ENCODE measurements at regions not wholly inside any gene's neighbourhood (a gene's known extent, or its start where the extent isn't known, plus 50 kb on each side); places are given as distances from the start of the nearest gene placed in this dataset.

DNA sequence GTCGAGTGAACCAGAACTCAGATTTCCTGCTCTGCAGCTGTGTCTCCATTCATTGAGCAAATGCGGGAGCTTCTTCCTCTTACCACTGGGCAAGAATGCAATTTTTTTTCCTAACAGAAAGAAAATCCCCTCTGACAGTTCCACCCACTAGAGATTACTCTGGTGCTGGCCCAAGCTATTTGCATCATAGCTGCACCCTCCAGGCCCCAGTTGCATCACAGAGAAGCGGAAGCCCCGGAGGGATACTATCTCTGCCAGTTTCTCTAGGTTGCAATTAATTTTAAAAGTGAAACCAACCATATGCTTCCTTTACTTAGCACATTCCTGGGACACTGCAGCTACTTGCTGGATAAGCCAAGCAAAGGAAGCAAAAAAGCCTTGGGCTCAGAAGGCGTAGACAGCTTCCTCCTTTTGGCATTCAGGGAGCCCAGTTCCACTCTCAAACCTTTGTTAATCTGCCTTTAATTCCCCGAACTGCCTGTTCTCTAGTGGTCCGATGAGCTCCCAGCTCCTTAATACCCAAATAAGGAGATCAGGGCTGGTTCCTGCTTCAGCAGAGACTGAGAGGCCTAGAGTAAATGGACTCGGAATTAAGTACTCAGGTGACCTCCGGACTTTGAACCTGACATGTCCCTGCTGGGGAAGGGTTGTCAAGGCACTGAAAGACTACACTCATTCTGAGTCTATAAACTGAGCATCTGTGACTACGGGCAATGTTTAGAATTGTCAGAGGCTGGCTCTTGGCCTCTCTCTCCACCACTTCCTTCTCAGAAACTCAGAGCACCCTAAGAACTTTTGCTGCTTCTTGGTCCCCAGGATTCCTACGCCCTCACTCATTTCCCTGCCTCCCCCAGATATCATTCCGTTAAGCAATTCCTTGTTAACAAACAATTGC lies 72.5 kb upstream of the TNFSF18 start:
- no peak for TF ChIP-seq ZNF202 (tag by site-specific recombination; IDR thresholded peaks at IDR 0.05; ENCODE audit: borderline replicate concordance)
- no peak for TF ChIP-seq PRDM1 (tag by site-specific recombination; IDR thresholded peaks at IDR 0.05)
- TF ChIP-seq, protein P1, sequence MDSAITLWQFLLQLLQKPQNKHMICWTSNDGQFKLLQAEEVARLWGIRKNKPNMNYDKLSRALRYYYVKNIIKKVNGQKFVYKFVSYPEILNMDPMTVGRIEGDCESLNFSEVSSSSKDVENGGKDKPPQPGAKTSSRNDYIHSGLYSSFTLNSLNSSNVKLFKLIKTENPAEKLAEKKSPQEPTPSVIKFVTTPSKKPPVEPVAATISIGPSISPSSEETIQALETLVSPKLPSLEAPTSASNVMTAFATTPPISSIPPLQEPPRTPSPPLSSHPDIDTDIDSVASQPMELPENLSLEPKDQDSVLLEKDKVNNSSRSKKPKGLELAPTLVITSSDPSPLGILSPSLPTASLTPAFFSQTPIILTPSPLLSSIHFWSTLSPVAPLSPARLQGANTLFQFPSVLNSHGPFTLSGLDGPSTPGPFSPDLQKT (IDR thresholded peaks at IDR 0.05; ENCODE audit: borderline replicate concordance, low read depth, low read length) = no peak
- TF ChIP-seq ZNF19 (tag by site-specific recombination; IDR thresholded peaks at IDR 0.05; ENCODE audit: low read depth) = no peak
- TF ChIP-seq OVOL3 (tag by site-specific recombination; IDR thresholded peaks at IDR 0.05) = no peak
- TF ChIP-seq ZEB2 (tag by site-specific recombination; IDR thresholded peaks at IDR 0.05) = no peak
- no peak for TF ChIP-seq ZBTB8A (tag by site-specific recombination; IDR thresholded peaks at IDR 0.05)
- TF ChIP-seq ZNF132 (tag by site-specific recombination; IDR thresholded peaks at IDR 0.05; ENCODE audit: borderline replicate concordance) = no peak
- TF ChIP-seq ZNF146 (tag by site-specific recombination; IDR thresholded peaks at IDR 0.05) = no peak
- TF ChIP-seq ZNF292 (tag by site-specific recombination; IDR thresholded peaks at IDR 0.05; ENCODE audit: borderline replicate concordance, low read depth) = no peak
- TF ChIP-seq ZNF138 (tag by site-specific recombination; IDR thresholded peaks at IDR 0.05; ENCODE audit: borderline replicate concordance) = no peak
- TF ChIP-seq, protein P2, sequence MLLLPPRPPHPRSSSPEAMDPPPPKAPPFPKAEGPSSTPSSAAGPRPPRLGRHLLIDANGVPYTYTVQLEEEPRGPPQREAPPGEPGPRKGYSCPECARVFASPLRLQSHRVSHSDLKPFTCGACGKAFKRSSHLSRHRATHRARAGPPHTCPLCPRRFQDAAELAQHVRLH (tag by site-specific recombination; IDR thresholded peaks at IDR 0.05) = no peak
- TF ChIP-seq ZNF121 (tag by site-specific recombination; IDR thresholded peaks at IDR 0.05) = no peak
- no peak for TF ChIP-seq ZNF114 (tag by site-specific recombination; IDR thresholded peaks at IDR 0.05)
- TF ChIP-seq ZSCAN18 (tag by site-specific recombination; IDR thresholded peaks at IDR 0.05) = no peak
- no peak for TF ChIP-seq REPIN1 (tag by site-specific recombination; IDR thresholded peaks at IDR 0.05; ENCODE audit: low read depth)
- no peak for TF ChIP-seq KLF1 (tag by site-specific recombination; IDR thresholded peaks at IDR 0.05)
- no peak for TF ChIP-seq ZNF623 (tag by site-specific recombination; IDR thresholded peaks at IDR 0.05)
- TF ChIP-seq, protein P3, sequence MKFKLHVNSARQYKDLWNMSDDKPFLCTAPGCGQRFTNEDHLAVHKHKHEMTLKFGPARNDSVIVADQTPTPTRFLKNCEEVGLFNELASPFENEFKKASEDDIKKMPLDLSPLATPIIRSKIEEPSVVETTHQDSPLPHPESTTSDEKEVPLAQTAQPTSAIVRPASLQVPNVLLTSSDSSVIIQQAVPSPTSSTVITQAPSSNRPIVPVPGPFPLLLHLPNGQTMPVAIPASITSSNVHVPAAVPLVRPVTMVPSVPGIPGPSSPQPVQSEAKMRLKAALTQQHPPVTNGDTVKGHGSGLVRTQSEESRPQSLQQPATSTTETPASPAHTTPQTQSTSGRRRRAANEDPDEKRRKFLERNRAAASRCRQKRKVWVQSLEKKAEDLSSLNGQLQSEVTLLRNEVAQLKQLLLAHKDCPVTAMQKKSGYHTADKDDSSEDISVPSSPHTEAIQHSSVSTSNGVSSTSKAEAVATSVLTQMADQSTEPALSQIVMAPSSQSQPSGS (tag by site-specific recombination; IDR thresholded peaks at IDR 0.05; ENCODE audit: low read depth) = no peak
- no peak for TF ChIP-seq ZSCAN16 (tag by site-specific recombination; IDR thresholded peaks at IDR 0.05)
- H3K4me1 ChIP-seq (ENCODE audit: control insufficient read depth, insufficient read depth, low read length) = no peaks in the 10 kb centered on the region
- ChIA-PET POLR2A (no interaction called here), CTCF (no interaction called here)
- H3K9me3 ChIP-seq (ENCODE audit: control insufficient read depth, insufficient read depth, low read depth, low read length) = no peaks in the 10 kb centered on the region
- no peak overlapping the region for H3K4me3 ChIP-seq (ENCODE audit: low read depth, low read length)
- H3K36me3 ChIP-seq (ENCODE audit: control insufficient read depth in 2 of 2, insufficient read depth in 1 of 2, low read length in 2 of 2) = no peaks in the 10 kb centered on the region
- H3K27ac ChIP-seq (ENCODE audit: extremely low read depth, low read depth, low read length) = no peak overlapping the region

- no peaks in the 10 kb centered on the region for H3K36me3 ChIP-seq (ENCODE audit: control insufficient read depth in 2 of 2, insufficient read depth in 1 of 2, low read length in 2 of 2)
- no peak overlapping the region for H3K4me3 ChIP-seq (ENCODE audit: low read depth, low read length)
- H3K27ac ChIP-seq (ENCODE audit: extremely low read depth, low read depth, low read length) = no peak overlapping the region
- ChIA-PET CTCF (interaction anchor here (0.8 kb wide), 1 partner anchor 8 kb away, joined by 3 read pairs; no protein-coding TSS in a partner anchor), POLR2A (no interaction called here)
- H3K9me3 ChIP-seq (ENCODE audit: control insufficient read depth, insufficient read depth, low read depth, low read length) = no peaks in the 10 kb centered on the region
- no peaks in the 10 kb centered on the region for H3K4me1 ChIP-seq (ENCODE audit: control insufficient read depth, insufficient read depth, low read length)
- TF ChIP-seq ZNF133 (tag by site-specific recombination; IDR thresholded peaks at IDR 0.05) (no peak), FEZF1 (tag by site-specific recombination; IDR thresholded peaks at IDR 0.05) (peak; percentile 69), ZNF639 (tag by site-specific recombination; IDR thresholded peaks at IDR 0.05) (no peak), ZNF426 (tag by site-specific recombination; IDR thresholded peaks at IDR 0.05) (no peak), ZNF560 (tag by site-specific recombination; IDR thresholded peaks at IDR 0.05; ENCODE audit: borderline replicate concordance) (no peak), SP7 (tag by site-specific recombination; IDR thresholded peaks at IDR 0.05) (peak; percentile 77)
- TF ChIP-seq, protein P4, sequence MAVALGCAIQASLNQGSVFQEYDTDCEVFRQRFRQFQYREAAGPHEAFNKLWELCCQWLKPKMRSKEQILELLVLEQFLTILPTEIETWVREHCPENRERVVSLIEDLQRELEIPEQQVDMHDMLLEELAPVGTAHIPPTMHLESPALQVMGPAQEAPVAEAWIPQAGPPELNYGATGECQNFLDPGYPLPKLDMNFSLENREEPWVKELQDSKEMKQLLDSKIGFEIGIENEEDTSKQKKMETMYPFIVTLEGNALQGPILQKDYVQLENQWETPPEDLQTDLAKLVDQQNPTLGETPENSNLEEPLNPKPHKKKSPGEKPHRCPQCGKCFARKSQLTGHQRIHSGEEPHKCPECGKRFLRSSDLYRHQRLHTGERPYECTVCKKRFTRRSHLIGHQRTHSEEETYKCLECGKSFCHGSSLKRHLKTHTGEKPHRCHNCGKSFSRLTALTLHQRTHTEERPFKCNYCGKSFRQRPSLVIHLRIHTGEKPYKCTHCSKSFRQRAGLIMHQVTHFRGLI (tag by site-specific recombination; IDR thresholded peaks at IDR 0.05) = no peak
Measured at GRCh38 chr1:173122344-173122935, 71.7 kb upstream of the TNFSF18 start.
